ENCODE measurements at regions not wholly inside any gene's neighbourhood (a gene's known extent, or its start where the extent isn't known, plus 50 kb on each side); places are given as distances from the start of the nearest gene placed in this dataset.

- no peak for TF ChIP-seq EZH2 (IDR thresholded peaks at IDR 0.05)
These were observed 50.9 kb upstream of the CNIH3 start (continued) for GRCh38 chr1:224565186-224565585.

GRCh38 chr1:224565611-224566406 is 50.3 kb upstream of the CNIH3 start:
- Histone ChIP-seq H3K4me1 (ENCODE audit: control insufficient read depth in 1 of 2, insufficient read depth in 2 of 2, low read length in 2 of 2) (peaks cover 0 to 19% of the 10 kb centered on the region in 2 experiments; a peak in 2 of 4 replicates), H3K36me3 (ENCODE audit: control insufficient read depth in 1 of 2, insufficient read depth in 2 of 2, low read length in 2 of 2) (no peaks in the 10 kb centered on the region), H3K4me3 (replicated peaks in 1 of 2; ENCODE audit: low read depth in 1 of 2, low read length in 2 of 2) (no peak overlapping the region), H3K4me2 (ENCODE audit: low read length) (peak overlapping the region; percentile 42), H3K9me2 (ENCODE audit: insufficient read depth) (no peaks in the 10 kb centered on the region), H3K9me3 (ENCODE audit: control insufficient read depth in 1 of 2, insufficient read depth in 1 of 2, low read depth in 1 of 2, low read length in 2 of 2) (no peaks in the 10 kb centered on the region), H2AFZ (ENCODE audit: low read depth, low read length, poor library complexity, severe bottlenecking) (no peak overlapping the region), H3K9ac (ENCODE audit: low read length) (no peak overlapping the region), H4K20me1 (ENCODE audit: insufficient read depth) (no peaks in the 10 kb centered on the region), H3K27me3 (ENCODE audit: insufficient read depth, low read length) (no peaks in the 10 kb centered on the region), H3K79me2 (ENCODE audit: insufficient read depth, low read length) (no peaks in the 10 kb centered on the region), H3K27ac (ENCODE audit: low read depth, low read length) (no peak overlapping the region)
- ATAC-seq (no peak; the same call in 1 of the 2 replicates), DNase-seq (ENCODE audit: low read depth, low spot score) (no peak)
- intact Hi-C loops (cut with micrococcal nuclease), result no loop called here
- CTCF ChIA-PET, result no interaction called here
- TF ChIP-seq JUND (IDR thresholded peaks at IDR 0.05), result no peak
- TF ChIP-seq YY1 (IDR thresholded peaks at IDR 0.05; ENCODE audit: extremely low read depth, insufficient replicate concordance, low read depth, low read length), result no peak
- no peak for TF ChIP-seq SP1 (IDR thresholded peaks at IDR 0.05; ENCODE audit: low read depth)
- TF ChIP-seq CEBPB (IDR thresholded peaks at IDR 0.05; ENCODE audit: low read depth), result no peak
- RAD21 ChIA-PET (ENCODE audit: low non-redundant PET in 1 of 2, low total read pairs in 2 of 2, uncharacterized antibody in 2 of 2, unreplicated experiment in 2 of 2), result no interaction called here
- no TSS peak for BruUV-seq (replicated peaks)
- POLR2A ChIA-PET, result interaction anchor here (1.5 kb wide), 1 partner anchor 23 kb away, joined by 3 read pairs; no protein-coding TSS in a partner anchor
